Osteoblast (primary cell): ENCODE measurements at regions not wholly inside any gene's neighbourhood (a gene's known extent, or its start where the extent isn't known, plus 50 kb on each side); places are given as distances from the start of the nearest gene placed in this dataset.

Experiments used
- DNase-seq: peaks from one replicate; pipeline ENCODE4 v3.0.0; 2011; ENCODE audit warnings: low spot score, mixed read lengths; ENCODE audit not compliant: insufficient read length; ENCODE audit errors: missing footprints
- H2AFZ ChIP-seq: 2 replicates; pipeline ENCODE4 v1.6.0; 2011; ENCODE audit warnings: mild to moderate bottlenecking, low read length
- H3K27ac ChIP-seq: 2 replicates; pipeline ENCODE4 v1.5.1; 2011; ENCODE audit warnings: mild to moderate bottlenecking, low read depth, low read length, moderate library complexity
- H3K27me3 ChIP-seq: 2 replicates; pipeline ENCODE4 v1.6.0; 2012; ENCODE audit warnings: mild to moderate bottlenecking, control low read depth, inconsistent platforms, low read length, moderate library complexity; ENCODE audit not compliant: insufficient read depth
- H3K36me3 ChIP-seq: 2 replicates; pipeline ENCODE4 v1.5.1; 2011; ENCODE audit warnings: mild to moderate bottlenecking, low read length, control low read depth, moderate library complexity; ENCODE audit not compliant: insufficient read depth
- H3K4me1 ChIP-seq: 2 replicates; pipeline ENCODE4 v1.5.1; 2011; ENCODE audit warnings: mild to moderate bottlenecking, low read length, control low read depth, moderate library complexity; ENCODE audit not compliant: insufficient read depth
- H3K4me2 ChIP-seq: 2 replicates; pipeline ENCODE4 v1.6.0; 2011; ENCODE audit warnings: mild to moderate bottlenecking, low read length; ENCODE audit not compliant: insufficient read depth
- H3K4me3 ChIP-seq: fragments of 200-600 bp; sonication (generic); 3 replicates; pipeline ENCODE4 v1.5.1; 2012; ENCODE audit warnings: mild to moderate bottlenecking, low read length, inconsistent platforms; ENCODE audit not compliant: insufficient read depth
- H3K79me2 ChIP-seq: 2 replicates; pipeline ENCODE4 v1.6.0; 2012; ENCODE audit warnings: mild to moderate bottlenecking, low read length, control low read depth, inconsistent platforms; ENCODE audit not compliant: insufficient read depth
- H3K9me3 ChIP-seq: 2 replicates; pipeline ENCODE4 v1.5.1; 2011; ENCODE audit warnings: low read depth, low read length, control low read depth
- H4K20me1 ChIP-seq: 2 replicates; pipeline ENCODE4 v1.6.0; 2012; ENCODE audit warnings: mild to moderate bottlenecking, low read length, control low read depth; ENCODE audit not compliant: insufficient read depth
- TF ChIP-seq, protein P1 (sequence below): IDR thresholded peaks from 2 replicates; pipeline ENCODE4 v1.5.1; 2011; ENCODE audit warnings: mild to moderate bottlenecking, low read depth, low read length, moderate library complexity; ENCODE audit errors: extremely low read depth

DNA sequence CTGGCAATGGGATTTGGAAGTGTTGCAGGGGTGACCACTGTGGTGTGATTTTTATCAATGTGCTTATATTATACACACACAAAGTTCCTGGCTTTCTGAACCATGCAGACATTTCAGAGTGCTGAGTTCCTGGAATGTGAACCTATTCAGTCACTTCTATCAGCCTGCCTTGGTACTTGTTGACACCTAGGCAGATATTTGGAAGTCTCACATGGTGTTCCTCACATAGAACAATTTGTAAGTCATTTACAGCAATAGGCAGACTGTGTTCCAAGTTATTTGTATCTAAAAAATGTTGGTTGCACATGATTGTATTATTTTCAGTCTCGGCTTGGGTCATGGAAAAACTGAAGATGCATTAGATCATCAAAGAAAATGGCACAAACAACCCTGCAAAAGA is 182.2 kb downstream of the SREK1 start:
- Histone ChIP-seq H3K27ac (no peak overlapping the region), H2AFZ (no peak overlapping the region), H3K4me2 (no peak overlapping the region), H4K20me1 (no peaks in the 10 kb centered on the region), H3K36me3 (no peaks in the 10 kb centered on the region), H3K9me3 (no peaks in the 10 kb centered on the region), H3K4me3 (no peak overlapping the region), H3K4me1 (no peaks in the 10 kb centered on the region), H3K79me2 (no peaks in the 10 kb centered on the region), H3K27me3 (peaks cover 9% of the 10 kb centered on the region)
- no peak for DNase-seq
- TF ChIP-seq, protein P1, sequence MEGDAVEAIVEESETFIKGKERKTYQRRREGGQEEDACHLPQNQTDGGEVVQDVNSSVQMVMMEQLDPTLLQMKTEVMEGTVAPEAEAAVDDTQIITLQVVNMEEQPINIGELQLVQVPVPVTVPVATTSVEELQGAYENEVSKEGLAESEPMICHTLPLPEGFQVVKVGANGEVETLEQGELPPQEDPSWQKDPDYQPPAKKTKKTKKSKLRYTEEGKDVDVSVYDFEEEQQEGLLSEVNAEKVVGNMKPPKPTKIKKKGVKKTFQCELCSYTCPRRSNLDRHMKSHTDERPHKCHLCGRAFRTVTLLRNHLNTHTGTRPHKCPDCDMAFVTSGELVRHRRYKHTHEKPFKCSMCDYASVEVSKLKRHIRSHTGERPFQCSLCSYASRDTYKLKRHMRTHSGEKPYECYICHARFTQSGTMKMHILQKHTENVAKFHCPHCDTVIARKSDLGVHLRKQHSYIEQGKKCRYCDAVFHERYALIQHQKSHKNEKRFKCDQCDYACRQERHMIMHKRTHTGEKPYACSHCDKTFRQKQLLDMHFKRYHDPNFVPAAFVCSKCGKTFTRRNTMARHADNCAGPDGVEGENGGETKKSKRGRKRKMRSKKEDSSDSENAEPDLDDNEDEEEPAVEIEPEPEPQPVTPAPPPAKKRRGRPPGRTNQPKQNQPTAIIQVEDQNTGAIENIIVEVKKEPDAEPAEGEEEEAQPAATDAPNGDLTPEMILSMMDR = no peak

DNA sequence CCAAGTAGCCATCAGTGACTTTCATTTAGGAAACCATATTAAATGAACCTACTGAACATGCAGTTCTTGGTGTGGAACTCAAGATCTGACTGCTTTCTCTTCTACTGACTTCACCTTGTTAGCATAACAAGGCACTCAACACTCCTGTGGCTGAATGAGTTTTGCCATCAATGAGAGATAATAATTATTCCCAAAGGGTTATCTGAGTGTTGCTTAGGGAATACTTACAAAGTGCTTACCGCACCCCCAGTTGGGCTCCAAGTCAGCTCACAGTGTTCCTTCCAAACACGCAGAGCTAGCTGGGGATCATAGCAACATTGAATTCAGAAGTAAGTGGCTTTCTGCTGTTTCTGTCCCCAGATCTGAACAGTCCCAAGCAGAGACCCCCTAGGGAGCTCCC is 182.9 kb downstream of the SREK1 start:
- Histone ChIP-seq H3K4me2 (no peak overlapping the region), H3K36me3 (no peaks in the 10 kb centered on the region), H3K4me1 (no peaks in the 10 kb centered on the region), H3K27me3 (peaks cover 5% of the 10 kb centered on the region), H2AFZ (no peak overlapping the region), H4K20me1 (no peaks in the 10 kb centered on the region), H3K79me2 (no peaks in the 10 kb centered on the region), H3K27ac (no peak overlapping the region), H3K9me3 (no peaks in the 10 kb centered on the region), H3K4me3 (no peak overlapping the region)
- TF ChIP-seq, protein P1 = no peak
- DNase-seq = no peak

DNA sequence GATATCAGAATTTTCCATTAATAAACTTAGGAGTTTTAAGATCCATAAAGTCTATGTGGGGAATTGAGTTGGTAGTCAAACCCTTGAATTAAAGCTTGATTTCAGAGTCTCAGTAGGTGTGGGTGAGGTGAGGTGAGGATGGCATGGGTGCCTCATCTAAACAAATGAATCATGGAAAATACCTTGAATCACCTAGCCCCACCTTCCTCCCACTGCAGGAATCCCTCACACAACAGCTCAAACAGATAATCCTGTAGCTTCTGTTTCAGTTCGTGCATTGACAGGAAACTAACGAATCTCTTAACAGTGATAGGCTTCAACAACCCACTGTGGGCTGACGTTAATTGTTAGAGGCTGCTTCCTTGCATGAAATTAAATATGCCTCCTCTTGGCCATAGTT is 185.0 kb downstream of the SREK1 start:
- DNase-seq = no peak
- Histone ChIP-seq H3K36me3 (no peaks in the 10 kb centered on the region), H3K4me2 (no peak overlapping the region), H3K79me2 (no peaks in the 10 kb centered on the region), H2AFZ (no peak overlapping the region), H3K27me3 (peaks cover 5% of the 10 kb centered on the region), H3K4me3 (no peak overlapping the region), H4K20me1 (no peaks in the 10 kb centered on the region), H3K9me3 (no peaks in the 10 kb centered on the region), H3K27ac (no peak overlapping the region), H3K4me1 (no peaks in the 10 kb centered on the region)
- TF ChIP-seq, protein P1 = no peak

DNA sequence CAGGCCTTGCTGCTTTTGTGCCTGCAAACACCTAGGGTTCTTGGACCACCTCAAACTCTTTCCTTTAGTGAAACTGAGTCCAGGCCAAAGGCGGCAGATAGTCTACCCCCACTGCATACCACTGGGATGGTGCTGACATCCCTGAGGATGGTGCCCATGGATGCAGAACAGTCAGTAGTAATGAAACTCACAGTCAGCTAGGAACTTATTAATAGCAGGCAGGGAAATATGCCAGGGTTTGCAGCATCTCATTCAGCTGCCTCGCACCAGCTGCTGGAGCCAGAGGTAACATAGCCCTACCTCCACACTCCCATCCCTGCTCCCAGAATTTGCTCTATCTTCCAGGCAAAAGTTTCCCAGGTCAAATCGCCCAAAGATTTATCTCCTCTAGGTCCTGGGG is 189.1 kb downstream of the SREK1 start:
- no peak overlapping the region for H2AFZ ChIP-seq
- TF ChIP-seq, protein P1 = no peak
- H3K4me2 ChIP-seq = no peak overlapping the region
- H3K27me3 ChIP-seq = no peaks in the 10 kb centered on the region
- no peaks in the 10 kb centered on the region for H3K79me2 ChIP-seq
- no peaks in the 10 kb centered on the region for H3K36me3 ChIP-seq
- H3K4me1 ChIP-seq = no peaks in the 10 kb centered on the region
- DNase-seq = no peak
- no peaks in the 10 kb centered on the region for H4K20me1 ChIP-seq
- no peak overlapping the region for H3K27ac ChIP-seq
- no peaks in the 10 kb centered on the region for H3K9me3 ChIP-seq
- no peak overlapping the region for H3K4me3 ChIP-seq
